HepG2 (cell line): ENCODE measurements at regions not wholly inside any gene's neighbourhood (a gene's known extent, or its start where the extent isn't known, plus 50 kb on each side); places are given as distances from the start of the nearest gene placed in this dataset.

ENCODE experiments used
- ATAC-seq: fragments of 200-7000 bp; cut with Tn5 transposase; 3 replicates; pipeline ENCODE4 v1.9.1; 2020; ENCODE audit warnings: mild to moderate bottlenecking, moderate library complexity
- BruUV-seq: library from RNA; stranded (reverse); fragments of 400-500 nt; replicated peaks from 2 replicates; lab custom pipeline; 2021; lab: Mats Ljungman, UMichigan
- CTCF ChIA-PET: fragments of 300-600 bp; formaldehyde crosslinking; extraction: SDS; loops from one replicate; lab custom pipeline; 2021; ENCODE audit warnings: low total read pairs, inconsistent platforms, low intra/inter-chr PET ratio; lab: Yijun Ruan, JAX
- POLR2A ChIA-PET: fragments of 350-600 bp; sonication (Branson Sonifier 250); formaldehyde crosslinking; loops from one replicate; lab custom pipeline; 2020; ENCODE audit warnings: antibody characterized with exemption, inconsistent platforms; lab: Yijun Ruan, JAX
- DNase-seq: peaks from one replicate; pipeline ENCODE4 v3.0.0-alpha.2; 2015; ENCODE audit warnings: low spot score
- FAIRE-seq: peaks from 3 replicates; lab custom pipeline; 2011; peaks lifted over from hg19 to GRCh38; lab: Jason Lieb, UNC
- H2AFZ ChIP-seq: one replicate; pipeline ENCODE4 v1.6.1; 2011; ENCODE audit warnings: low read length, inconsistent platforms
- H3K27ac ChIP-seq: fragments of 300-600 bp; 3 replicates; pipeline ENCODE4 v1.8.0; 2011; ENCODE audit warnings: mixed run types, mild to moderate bottlenecking, mixed read lengths, low read length, inconsistent platforms; ENCODE audit not compliant: insufficient read depth; ENCODE audit errors: extremely low read length
- H3K27me3 ChIP-seq, 2 experiments: fragments of 200-600 bp in 1 of 2; 2 replicates in 1 of 2; 3 replicates in 1 of 2; pipeline versions ENCODE4 v1.6.0 to v1.8.0; 2011; ENCODE audit warnings: low read length in 2 of 2, mild to moderate bottlenecking in 2 of 2, moderate library complexity in 2 of 2, inconsistent platforms in 1 of 2; ENCODE audit not compliant: insufficient read depth in 2 of 2, control insufficient read depth in 1 of 2
- H3K36me3 ChIP-seq, 2 experiments: fragments of 200-600 bp in 1 of 2; replicated peaks in 1 of 2; 2 replicates in 1 of 2; 3 replicates in 1 of 2; pipeline versions ENCODE4 v1.5.1 to v1.8.0; 2011; ENCODE audit warnings: low read length in 2 of 2, inconsistent platforms in 1 of 2; ENCODE audit not compliant: insufficient read depth in 2 of 2, control insufficient read depth in 1 of 2
- H3K4me1 ChIP-seq: 2 replicates; pipeline ENCODE4 v1.5.1; 2012; ENCODE audit warnings: low read length, inconsistent platforms; ENCODE audit not compliant: insufficient read depth
- H3K4me2 ChIP-seq: 2 replicates; pipeline ENCODE4 v1.6.0; 2011; ENCODE audit warnings: low read depth, low read length, inconsistent platforms
- H3K4me3 ChIP-seq, 3 experiments: fragments of 200-600 bp in 1 of 3; sonication (generic), shearing (Covaris generic) in 1 of 3; replicated peaks in 1 of 3; 2 replicates each; pipeline ENCODE4 v1.5.1; 2011 to 2016; ENCODE audit warnings: low read length in 3 of 3, inconsistent platforms in 2 of 3, low read depth in 2 of 3, mild to moderate bottlenecking in 2 of 3, control low read depth in 1 of 3, mixed read lengths in 1 of 3; ENCODE audit not compliant: insufficient read depth in 1 of 3
- H3K79me2 ChIP-seq: one replicate; pipeline ENCODE4 v1.6.1; 2011; ENCODE audit warnings: low read length, inconsistent platforms; ENCODE audit not compliant: insufficient read depth
- H3K9ac ChIP-seq: 2 replicates; pipeline ENCODE4 v1.6.0; 2011; ENCODE audit warnings: mild to moderate bottlenecking, low read depth, low read length, inconsistent platforms; ENCODE audit not compliant: insufficient read depth
- H3K9me3 ChIP-seq: 2 replicates; pipeline ENCODE4 v1.5.1; 2012; ENCODE audit warnings: mild to moderate bottlenecking, low read length
- H4K20me1 ChIP-seq: 2 replicates; pipeline ENCODE4 v1.6.0; 2011; ENCODE audit warnings: inconsistent platforms, mild to moderate bottlenecking, low read length, moderate library complexity; ENCODE audit not compliant: insufficient read depth
- ASH2L ChIP-seq: fragments of 300-600, 200-600 bp; sonication (generic); IDR thresholded peaks from 2 replicates; pipeline ENCODE4 v1.7.0; 2017; ENCODE audit warnings: low read depth, mild to moderate bottlenecking, moderate library complexity, mixed read lengths, low read length; ENCODE audit not compliant: insufficient read length
- ZNF652 ChIP-seq: IDR thresholded peaks from 2 replicates; pipeline ENCODE4 v1.6.1; 2016; ENCODE audit warnings: low read depth, borderline replicate concordance
- WGBS: methylation state at CpG from one replicate; pipeline ENCODE4 v1.1.6; 2017; ENCODE audit warnings: low lambda C conversion rate; 5-methylcytosine and 5-hydroxymethylcytosine counted together
- in situ Hi-C: cut with HindIII; loops from 2 replicates; pipeline ENCODE4 v1.10.0; 2017; ENCODE audit warnings: low pct_unique_long_range_greater_than_20kb; ENCODE audit not compliant: extremely low pct_ligation_motif_present
- intact Hi-C: fragments of 100-400 bp; cut with micrococcal nuclease; formaldehyde crosslinking; loops from one replicate; pipeline ENCODE4 v1.10.0; 2022; ENCODE audit not compliant: unreplicated experiment
- TF ChIP-seq, protein P1 (sequence below), 2 experiments: IDR thresholded peaks; 2 replicates each; pipeline ENCODE4 v1.6.1; 2011 to 2012; ENCODE audit warnings: low read length in 2 of 2, borderline replicate concordance in 1 of 2, low read depth in 1 of 2, mild to moderate bottlenecking in 1 of 2, moderate library complexity in 1 of 2
- TF ChIP-seq, protein P2 (sequence below): sonication (generic); formaldehyde crosslinking; IDR thresholded peaks from 2 replicates; pipeline ENCODE4 v1.5.0; 2020; ENCODE audit warnings: missing genetic modification reagents

DNA sequence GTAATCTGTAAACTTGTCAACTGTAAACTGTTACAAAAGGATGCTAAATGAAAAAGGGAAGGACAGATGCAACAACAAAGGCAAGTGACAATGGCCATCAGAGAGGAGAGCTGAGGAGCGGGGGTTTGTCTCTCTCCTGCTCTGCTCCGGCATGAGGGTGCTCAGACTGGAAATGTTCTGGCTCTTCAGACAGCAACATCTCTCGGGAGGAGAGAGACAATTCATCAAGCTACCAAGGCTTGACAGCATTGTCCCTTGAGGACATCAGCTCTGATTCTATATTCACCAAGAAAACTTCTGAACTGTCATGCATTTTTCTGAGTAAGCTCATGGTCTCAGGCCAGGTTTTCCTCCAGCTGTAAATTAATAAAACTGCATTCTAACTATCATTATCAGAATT, 408.2 kb downstream of the IGSF11 start:
- in situ Hi-C loops (loop anchor here (25.0 kb wide), 1 partner anchor 639 kb away; no protein-coding TSS in a partner anchor), intact Hi-C loops (loop anchor here (5.0 kb wide), 2 partner anchors 191 to 729 kb away; no protein-coding TSS in a partner anchor)
- ChIA-PET POLR2A (no interaction called here), CTCF (no interaction called here)
- no TSS peak for BruUV-seq
- no peak overlapping the region for H3K9ac ChIP-seq
- H3K27ac ChIP-seq: no peak overlapping the region
- no peak for ATAC-seq
- no peaks in the 10 kb centered on the region for H3K36me3 ChIP-seq
- no peaks in the 10 kb centered on the region for H3K79me2 ChIP-seq
- FAIRE-seq: no peak
- H2AFZ ChIP-seq: no peak overlapping the region
- H3K4me3 ChIP-seq: no peak overlapping the region
- no peaks in the 10 kb centered on the region for H3K9me3 ChIP-seq
- no peaks in the 10 kb centered on the region for H4K20me1 ChIP-seq
- TF ChIP-seq, protein P1, sequence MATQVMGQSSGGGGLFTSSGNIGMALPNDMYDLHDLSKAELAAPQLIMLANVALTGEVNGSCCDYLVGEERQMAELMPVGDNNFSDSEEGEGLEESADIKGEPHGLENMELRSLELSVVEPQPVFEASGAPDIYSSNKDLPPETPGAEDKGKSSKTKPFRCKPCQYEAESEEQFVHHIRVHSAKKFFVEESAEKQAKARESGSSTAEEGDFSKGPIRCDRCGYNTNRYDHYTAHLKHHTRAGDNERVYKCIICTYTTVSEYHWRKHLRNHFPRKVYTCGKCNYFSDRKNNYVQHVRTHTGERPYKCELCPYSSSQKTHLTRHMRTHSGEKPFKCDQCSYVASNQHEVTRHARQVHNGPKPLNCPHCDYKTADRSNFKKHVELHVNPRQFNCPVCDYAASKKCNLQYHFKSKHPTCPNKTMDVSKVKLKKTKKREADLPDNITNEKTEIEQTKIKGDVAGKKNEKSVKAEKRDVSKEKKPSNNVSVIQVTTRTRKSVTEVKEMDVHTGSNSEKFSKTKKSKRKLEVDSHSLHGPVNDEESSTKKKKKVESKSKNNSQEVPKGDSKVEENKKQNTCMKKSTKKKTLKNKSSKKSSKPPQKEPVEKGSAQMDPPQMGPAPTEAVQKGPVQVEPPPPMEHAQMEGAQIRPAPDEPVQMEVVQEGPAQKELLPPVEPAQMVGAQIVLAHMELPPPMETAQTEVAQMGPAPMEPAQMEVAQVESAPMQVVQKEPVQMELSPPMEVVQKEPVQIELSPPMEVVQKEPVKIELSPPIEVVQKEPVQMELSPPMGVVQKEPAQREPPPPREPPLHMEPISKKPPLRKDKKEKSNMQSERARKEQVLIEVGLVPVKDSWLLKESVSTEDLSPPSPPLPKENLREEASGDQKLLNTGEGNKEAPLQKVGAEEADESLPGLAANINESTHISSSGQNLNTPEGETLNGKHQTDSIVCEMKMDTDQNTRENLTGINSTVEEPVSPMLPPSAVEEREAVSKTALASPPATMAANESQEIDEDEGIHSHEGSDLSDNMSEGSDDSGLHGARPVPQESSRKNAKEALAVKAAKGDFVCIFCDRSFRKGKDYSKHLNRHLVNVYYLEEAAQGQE (IDR thresholded peaks at IDR 0.05; ENCODE audit: borderline replicate concordance in 1 of 2, low read depth in 1 of 2, low read length in 2 of 2): no peak
- no peak for TF ChIP-seq ZNF652 (CRISPR knock-in tag)
- no peak for TF ChIP-seq ASH2L
- TF ChIP-seq, protein P2, sequence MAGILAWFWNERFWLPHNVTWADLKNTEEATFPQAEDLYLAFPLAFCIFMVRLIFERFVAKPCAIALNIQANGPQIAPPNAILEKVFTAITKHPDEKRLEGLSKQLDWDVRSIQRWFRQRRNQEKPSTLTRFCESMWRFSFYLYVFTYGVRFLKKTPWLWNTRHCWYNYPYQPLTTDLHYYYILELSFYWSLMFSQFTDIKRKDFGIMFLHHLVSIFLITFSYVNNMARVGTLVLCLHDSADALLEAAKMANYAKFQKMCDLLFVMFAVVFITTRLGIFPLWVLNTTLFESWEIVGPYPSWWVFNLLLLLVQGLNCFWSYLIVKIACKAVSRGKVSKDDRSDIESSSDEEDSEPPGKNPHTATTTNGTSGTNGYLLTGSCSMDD (CRISPR knock-in tag): no peak
- no peaks in the 10 kb centered on the region for H3K27me3 ChIP-seq
- H3K4me2 ChIP-seq: no peak overlapping the region
- DNase-seq: no peak
- peaks cover 35% of the 10 kb centered on the region for H3K4me1 ChIP-seq
- 64% methylated on average over 3 of the region's 3 CpGs for WGBS
